GM23338 (cell line): ENCODE measurements at regions not wholly inside any gene's neighbourhood (a gene's known extent, or its start where the extent isn't known, plus 50 kb on each side); places are given as distances from the start of the nearest gene placed in this dataset.

Experiments
- ATAC-seq: fragments of 200-7000 bp; cut with Tn5 transposase; 3 replicates; pipeline ENCODE4 v1.9.1; 2020
- DNase-seq: peaks from one replicate; pipeline ENCODE4 v3.0.0-alpha.2; 2015; ENCODE audit warnings: low spot score
- H2AFZ ChIP-seq: fragments of 200-600 bp; sonication (generic); 2 replicates; pipeline ENCODE4 v1.8.0; 2016; ENCODE audit warnings: antibody characterized with exemption, mild to moderate bottlenecking, moderate library complexity
- H3F3A ChIP-seq: fragments of 200-600 bp; sonication (generic); replicated peaks from 2 replicates; pipeline ENCODE4 v1.8.0; 2017; ENCODE audit warnings: antibody characterized with exemption, mixed run types, low read depth
- H3K27ac ChIP-seq: fragments of 200-600 bp; sonication (generic); 2 replicates; pipeline ENCODE4 v1.6.1; 2016; ENCODE audit warnings: low read depth
- H3K27me3 ChIP-seq: fragments of 200-600 bp; sonication (generic); 2 replicates; pipeline ENCODE4 v1.8.0; 2016; ENCODE audit warnings: mild to moderate bottlenecking, mixed run types, moderate library complexity; ENCODE audit not compliant: insufficient read depth
- H3K36me3 ChIP-seq: fragments of 200-600 bp; sonication (generic); 2 replicates; pipeline ENCODE4 v1.8.0; 2016; ENCODE audit warnings: mild to moderate bottlenecking; ENCODE audit not compliant: insufficient read depth
- H3K4me1 ChIP-seq: fragments of 200-600 bp; sonication (generic); 2 replicates; pipeline ENCODE4 v1.8.0; 2016; ENCODE audit warnings: mild to moderate bottlenecking, moderate library complexity; ENCODE audit not compliant: insufficient read depth
- H3K4me2 ChIP-seq: fragments of 200-600 bp; sonication (generic); 2 replicates; pipeline ENCODE4 v1.7.1; 2017; ENCODE audit warnings: mixed run types
- H3K4me3 ChIP-seq: fragments of 200-600 bp; sonication (generic); 2 replicates; pipeline ENCODE4 v1.6.1; 2016; ENCODE audit warnings: mixed run types
- H3K79me2 ChIP-seq: fragments of 200-600 bp; sonication (generic); replicated peaks from 2 replicates; pipeline ENCODE4 v1.8.0; 2017; ENCODE audit warnings: mild to moderate bottlenecking; ENCODE audit not compliant: insufficient read depth
- H3K9me2 ChIP-seq: fragments of 200-600 bp; sonication (generic); 2 replicates; pipeline ENCODE4 v1.8.0; 2017; ENCODE audit not compliant: insufficient read depth
- H4K20me1 ChIP-seq: fragments of 200-600 bp; sonication (generic); replicated peaks from 2 replicates; pipeline ENCODE4 v1.8.0; 2017; ENCODE audit warnings: mild to moderate bottlenecking; ENCODE audit not compliant: insufficient read depth
- H3K27ac Mint-ChIP-seq: 2 replicates; pipeline ENCODE4 v1.8.0; 2020; ENCODE audit warnings: inconsistent platforms, mild to moderate bottlenecking, moderate library complexity, mixed read lengths
- H3K27me3 Mint-ChIP-seq: 3 replicates; pipeline ENCODE4 v1.8.0; 2022; ENCODE audit warnings: low read depth, mild to moderate bottlenecking, moderate library complexity, mixed read lengths, inconsistent platforms; ENCODE audit not compliant: insufficient read depth, poor library complexity
- H3K36me3 Mint-ChIP-seq: 3 replicates; pipeline ENCODE4 v1.8.0; 2021; ENCODE audit warnings: low read depth, mild to moderate bottlenecking, inconsistent platforms, moderate library complexity, mixed read lengths
- H3K4me1 Mint-ChIP-seq: 3 replicates; pipeline ENCODE4 v1.8.0; 2020; ENCODE audit warnings: mild to moderate bottlenecking, inconsistent platforms, mixed read lengths
- H3K4me3 Mint-ChIP-seq: 3 replicates; pipeline ENCODE4 v1.8.0; 2021; ENCODE audit warnings: moderate library complexity, mild to moderate bottlenecking, inconsistent platforms, mixed read lengths
- H3K9me3 Mint-ChIP-seq: 3 replicates; pipeline ENCODE4 v1.8.0; 2020; ENCODE audit warnings: moderate library complexity, mild to moderate bottlenecking, inconsistent platforms, mixed read lengths
- CREB1 ChIP-seq: fragments of 250-450 bp; sonication (Bioruptor Pico); IDR thresholded peaks from 2 replicates; pipeline ENCODE4 v1.5.0; 2020; ENCODE audit warnings: low read depth, mild to moderate bottlenecking, moderate library complexity
- EZH2 ChIP-seq: fragments of 200-600 bp; sonication (generic); IDR thresholded peaks from one replicate; pipeline ENCODE4 v1.8.0; 2017; ENCODE audit warnings: antibody characterized with exemption, mild to moderate bottlenecking, low read depth; ENCODE audit not compliant: unreplicated experiment
- EZH2phosphoT487 ChIP-seq: fragments of 200-600 bp; sonication (generic); IDR thresholded peaks from one replicate; pipeline ENCODE4 v1.8.1; 2018; ENCODE audit warnings: antibody characterized with exemption; ENCODE audit not compliant: unreplicated experiment
- JUNB ChIP-seq: IDR thresholded peaks from one replicate; pipeline ENCODE4 v1.6.1; 2016; ENCODE audit warnings: antibody characterized with exemption; ENCODE audit not compliant: unreplicated experiment
- NANOG ChIP-seq: IDR thresholded peaks from 2 replicates; pipeline ENCODE4 v1.6.1; 2016; ENCODE audit warnings: antibody characterized with exemption, borderline replicate concordance
- STAT1 ChIP-seq: IDR thresholded peaks from one replicate; pipeline ENCODE4 v1.6.1; 2016; ENCODE audit warnings: antibody characterized with exemption; ENCODE audit not compliant: unreplicated experiment
- ZNF114 ChIP-seq: fragments of 250-450 bp; sonication (Bioruptor Pico); IDR thresholded peaks from 2 replicates; pipeline ENCODE4 v1.5.0; 2020; ENCODE audit warnings: mild to moderate bottlenecking, moderate library complexity
- ZNF331 ChIP-seq: fragments of 250-450 bp; sonication (Bioruptor Pico); IDR thresholded peaks from 2 replicates; pipeline ENCODE4 v1.5.0; 2020; ENCODE audit warnings: low read depth, mild to moderate bottlenecking, moderate library complexity
- TF ChIP-seq, protein P1 (sequence below): fragments of 250-450 bp; sonication (Bioruptor Pico); IDR thresholded peaks from 2 replicates; pipeline ENCODE4 v1.5.0; 2020; ENCODE audit warnings: mild to moderate bottlenecking, moderate library complexity
- TF ChIP-seq, protein P2 (sequence below), 2 experiments: fragments of 200-600 bp in 1 of 2; sonication (generic) in 1 of 2; conservative IDR thresholded peaks; 2 replicates each; pipeline versions ENCODE4 v1.5.1 to v1.6.1; 2016 to 2017; ENCODE audit warnings: antibody characterized with exemption in 2 of 2, low read depth in 2 of 2, mild to moderate bottlenecking in 2 of 2, moderate library complexity in 1 of 2
- TF ChIP-seq, protein P3 (sequence below): IDR thresholded peaks from 2 replicates; pipeline ENCODE4 v1.6.1; 2016; ENCODE audit warnings: antibody characterized with exemption

DNA sequence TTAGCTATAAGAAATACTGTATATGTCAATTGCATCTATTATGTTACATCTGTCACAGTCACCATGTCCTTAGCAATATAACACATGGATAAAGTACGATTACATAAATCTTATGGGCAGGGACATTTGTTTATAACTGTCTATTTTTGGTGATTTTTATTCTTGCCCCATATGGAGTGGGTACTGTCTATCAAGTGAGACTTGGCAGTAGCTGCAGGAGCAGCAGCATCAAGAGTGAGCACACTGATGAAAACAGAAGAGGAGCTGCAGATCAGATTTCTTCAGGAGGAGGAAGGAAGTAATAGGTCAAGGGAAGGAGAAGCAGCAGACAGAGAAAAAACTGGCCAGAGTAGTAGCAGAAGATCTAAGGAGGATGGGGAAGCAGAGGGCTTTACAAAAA lies 516.7 kb downstream of the C6orf118 start (continued):
- TF ChIP-seq, protein P1, sequence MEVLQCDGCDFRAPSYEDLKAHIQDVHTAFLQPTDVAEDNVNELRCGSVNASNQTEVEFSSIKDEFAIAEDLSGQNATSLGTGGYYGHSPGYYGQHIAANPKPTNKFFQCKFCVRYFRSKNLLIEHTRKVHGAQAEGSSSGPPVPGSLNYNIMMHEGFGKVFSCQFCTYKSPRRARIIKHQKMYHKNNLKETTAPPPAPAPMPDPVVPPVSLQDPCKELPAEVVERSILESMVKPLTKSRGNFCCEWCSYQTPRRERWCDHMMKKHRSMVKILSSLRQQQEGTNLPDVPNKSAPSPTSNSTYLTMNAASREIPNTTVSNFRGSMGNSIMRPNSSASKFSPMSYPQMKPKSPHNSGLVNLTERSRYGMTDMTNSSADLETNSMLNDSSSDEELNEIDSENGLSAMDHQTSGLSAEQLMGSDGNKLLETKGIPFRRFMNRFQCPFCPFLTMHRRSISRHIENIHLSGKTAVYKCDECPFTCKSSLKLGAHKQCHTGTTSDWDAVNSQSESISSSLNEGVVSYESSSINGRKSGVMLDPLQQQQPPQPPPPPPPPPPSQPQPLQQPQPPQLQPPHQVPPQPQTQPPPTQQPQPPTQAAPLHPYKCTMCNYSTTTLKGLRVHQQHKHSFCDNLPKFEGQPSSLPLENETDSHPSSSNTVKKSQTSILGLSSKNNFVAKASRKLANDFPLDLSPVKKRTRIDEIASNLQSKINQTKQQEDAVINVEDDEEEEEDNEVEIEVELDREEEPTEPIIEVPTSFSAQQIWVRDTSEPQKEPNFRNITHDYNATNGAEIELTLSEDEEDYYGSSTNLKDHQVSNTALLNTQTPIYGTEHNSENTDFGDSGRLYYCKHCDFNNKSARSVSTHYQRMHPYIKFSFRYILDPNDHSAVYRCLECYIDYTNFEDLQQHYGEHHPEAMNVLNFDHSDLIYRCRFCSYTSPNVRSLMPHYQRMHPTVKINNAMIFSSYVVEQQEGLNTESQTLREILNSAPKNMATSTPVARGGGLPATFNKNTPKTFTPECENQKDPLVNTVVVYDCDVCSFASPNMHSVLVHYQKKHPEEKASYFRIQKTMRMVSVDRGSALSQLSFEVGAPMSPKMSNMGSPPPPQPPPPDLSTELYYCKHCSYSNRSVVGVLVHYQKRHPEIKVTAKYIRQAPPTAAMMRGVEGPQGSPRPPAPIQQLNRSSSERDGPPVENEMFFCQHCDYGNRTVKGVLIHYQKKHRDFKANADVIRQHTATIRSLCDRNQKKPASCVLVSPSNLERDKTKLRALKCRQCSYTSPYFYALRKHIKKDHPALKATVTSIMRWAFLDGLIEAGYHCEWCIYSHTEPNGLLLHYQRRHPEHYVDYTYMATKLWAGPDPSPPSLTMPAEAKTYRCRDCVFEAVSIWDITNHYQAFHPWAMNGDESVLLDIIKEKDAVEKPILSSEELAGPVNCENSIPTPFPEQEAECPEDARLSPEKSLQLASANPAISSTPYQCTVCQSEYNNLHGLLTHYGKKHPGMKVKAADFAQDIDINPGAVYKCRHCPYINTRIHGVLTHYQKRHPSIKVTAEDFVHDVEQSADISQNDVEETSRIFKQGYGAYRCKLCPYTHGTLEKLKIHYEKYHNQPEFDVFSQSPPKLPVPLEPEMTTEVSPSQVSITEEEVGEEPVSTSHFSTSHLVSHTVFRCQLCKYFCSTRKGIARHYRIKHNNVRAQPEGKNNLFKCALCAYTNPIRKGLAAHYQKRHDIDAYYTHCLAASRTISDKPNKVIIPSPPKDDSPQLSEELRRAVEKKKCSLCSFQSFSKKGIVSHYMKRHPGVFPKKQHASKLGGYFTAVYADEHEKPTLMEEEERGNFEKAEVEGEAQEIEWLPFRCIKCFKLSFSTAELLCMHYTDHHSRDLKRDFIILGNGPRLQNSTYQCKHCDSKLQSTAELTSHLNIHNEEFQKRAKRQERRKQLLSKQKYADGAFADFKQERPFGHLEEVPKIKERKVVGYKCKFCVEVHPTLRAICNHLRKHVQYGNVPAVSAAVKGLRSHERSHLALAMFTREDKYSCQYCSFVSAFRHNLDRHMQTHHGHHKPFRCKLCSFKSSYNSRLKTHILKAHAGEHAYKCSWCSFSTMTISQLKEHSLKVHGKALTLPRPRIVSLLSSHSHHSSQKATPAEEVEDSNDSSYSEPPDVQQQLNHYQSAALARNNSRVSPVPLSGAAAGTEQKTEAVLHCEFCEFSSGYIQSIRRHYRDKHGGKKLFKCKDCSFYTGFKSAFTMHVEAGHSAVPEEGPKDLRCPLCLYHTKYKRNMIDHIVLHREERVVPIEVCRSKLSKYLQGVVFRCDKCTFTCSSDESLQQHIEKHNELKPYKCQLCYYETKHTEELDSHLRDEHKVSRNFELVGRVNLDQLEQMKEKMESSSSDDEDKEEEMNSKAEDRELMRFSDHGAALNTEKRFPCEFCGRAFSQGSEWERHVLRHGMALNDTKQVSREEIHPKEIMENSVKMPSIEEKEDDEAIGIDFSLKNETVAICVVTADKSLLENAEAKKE, result no peak
- no peak for TF ChIP-seq CREB1
- TF ChIP-seq, protein P2, sequence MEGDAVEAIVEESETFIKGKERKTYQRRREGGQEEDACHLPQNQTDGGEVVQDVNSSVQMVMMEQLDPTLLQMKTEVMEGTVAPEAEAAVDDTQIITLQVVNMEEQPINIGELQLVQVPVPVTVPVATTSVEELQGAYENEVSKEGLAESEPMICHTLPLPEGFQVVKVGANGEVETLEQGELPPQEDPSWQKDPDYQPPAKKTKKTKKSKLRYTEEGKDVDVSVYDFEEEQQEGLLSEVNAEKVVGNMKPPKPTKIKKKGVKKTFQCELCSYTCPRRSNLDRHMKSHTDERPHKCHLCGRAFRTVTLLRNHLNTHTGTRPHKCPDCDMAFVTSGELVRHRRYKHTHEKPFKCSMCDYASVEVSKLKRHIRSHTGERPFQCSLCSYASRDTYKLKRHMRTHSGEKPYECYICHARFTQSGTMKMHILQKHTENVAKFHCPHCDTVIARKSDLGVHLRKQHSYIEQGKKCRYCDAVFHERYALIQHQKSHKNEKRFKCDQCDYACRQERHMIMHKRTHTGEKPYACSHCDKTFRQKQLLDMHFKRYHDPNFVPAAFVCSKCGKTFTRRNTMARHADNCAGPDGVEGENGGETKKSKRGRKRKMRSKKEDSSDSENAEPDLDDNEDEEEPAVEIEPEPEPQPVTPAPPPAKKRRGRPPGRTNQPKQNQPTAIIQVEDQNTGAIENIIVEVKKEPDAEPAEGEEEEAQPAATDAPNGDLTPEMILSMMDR (conservative IDR thresholded peaks at IDR 0.05; ENCODE audit: low read depth in 2 of 2), result no peak
- no peak for TF ChIP-seq STAT1

DNA sequence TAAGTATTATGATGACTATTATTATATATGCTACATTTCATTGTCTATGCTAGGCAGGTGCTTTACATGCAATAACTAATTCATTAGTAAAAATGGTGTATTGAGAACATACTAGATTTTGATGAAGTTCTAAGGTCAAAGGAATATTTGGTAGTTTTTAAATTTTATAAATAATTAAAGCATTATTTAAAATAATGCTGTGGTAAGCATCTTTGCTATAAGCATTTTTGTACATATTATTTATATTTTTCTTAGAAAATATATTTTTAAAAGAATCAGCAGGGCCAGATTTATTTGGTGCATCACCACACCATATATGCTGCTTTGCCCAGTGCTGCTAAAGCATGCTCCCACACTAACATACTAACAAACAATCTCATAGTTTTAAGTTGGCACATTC lies 517.9 kb downstream of the C6orf118 start:
- Mint-ChIP-seq H3K36me3 (peaks cover 15% of the 10 kb centered on the region; the same call in 2 of the 3 replicates), H3K9me3 (peaks cover 24% of the 10 kb centered on the region), H3K27ac (no peak overlapping the region), H3K4me1 (no peaks in the 10 kb centered on the region), H3K27me3 (no peaks in the 10 kb centered on the region), H3K4me3 (no peak overlapping the region)
- no peaks in the 10 kb centered on the region for H3K79me2 ChIP-seq
- DNase-seq (no peak), ATAC-seq (no peak)
- no peaks in the 10 kb centered on the region for H3F3A ChIP-seq
- H3K4me3 ChIP-seq, result no peak overlapping the region
- no peak overlapping the region for H3K4me2 ChIP-seq
- no peaks in the 10 kb centered on the region for H4K20me1 ChIP-seq
- no peaks in the 10 kb centered on the region for H3K4me1 ChIP-seq
- no peaks in the 10 kb centered on the region; the same call in 1 of the 2 replicates for H3K36me3 ChIP-seq
- H2AFZ ChIP-seq, result no peak overlapping the region
- 0 out of 2 replicates have a peak, but pooled peaks cover 3% of the 10 kb centered on the region for H3K9me2 ChIP-seq
- no peak overlapping the region for H3K27ac ChIP-seq
- H3K27me3 ChIP-seq, result no peaks in the 10 kb centered on the region
- TF ChIP-seq, protein P3, sequence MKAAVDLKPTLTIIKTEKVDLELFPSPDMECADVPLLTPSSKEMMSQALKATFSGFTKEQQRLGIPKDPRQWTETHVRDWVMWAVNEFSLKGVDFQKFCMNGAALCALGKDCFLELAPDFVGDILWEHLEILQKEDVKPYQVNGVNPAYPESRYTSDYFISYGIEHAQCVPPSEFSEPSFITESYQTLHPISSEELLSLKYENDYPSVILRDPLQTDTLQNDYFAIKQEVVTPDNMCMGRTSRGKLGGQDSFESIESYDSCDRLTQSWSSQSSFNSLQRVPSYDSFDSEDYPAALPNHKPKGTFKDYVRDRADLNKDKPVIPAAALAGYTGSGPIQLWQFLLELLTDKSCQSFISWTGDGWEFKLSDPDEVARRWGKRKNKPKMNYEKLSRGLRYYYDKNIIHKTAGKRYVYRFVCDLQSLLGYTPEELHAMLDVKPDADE, result no peak
- no peak for TF ChIP-seq ZNF331
- no peak for TF ChIP-seq JUNB
- TF ChIP-seq STAT1, result no peak
- no peak for TF ChIP-seq CREB1
- TF ChIP-seq EZH2phosphoT487, result no peak
- TF ChIP-seq, protein P2 (conservative IDR thresholded peaks at IDR 0.05; ENCODE audit: low read depth in 2 of 2), result no peak
- no peak for TF ChIP-seq NANOG
- no peak for TF ChIP-seq EZH2
- TF ChIP-seq ZNF114, result no peak
